IMR-90 (cell line): ENCODE measurements at regions not wholly inside any gene's neighbourhood (a gene's known extent, or its start where the extent isn't known, plus 50 kb on each side); places are given as distances from the start of the nearest gene placed in this dataset.

ENCODE experiments used
- ATAC-seq: fragments of 200-7000 bp; cut with Tn5 transposase; 2 replicates; pipeline ENCODE4 v1.9.1; 2020; ENCODE audit warnings: low read depth, mild to moderate bottlenecking, moderate library complexity
- BruUV-seq: library from RNA; stranded (reverse); fragments of 400-500 nt; replicated peaks from 2 replicates; lab custom pipeline; 2021; lab: Mats Ljungman, UMichigan
- CTCF ChIA-PET: fragments of 300-600 bp; formaldehyde crosslinking; extraction: SDS; loops from one replicate; lab custom pipeline; 2021; ENCODE audit warnings: antibody characterized with exemption; lab: Yijun Ruan, JAX
- POLR2A ChIA-PET: fragments of 300-600 bp; sonication (Branson Sonifier 250); formaldehyde crosslinking; loops from one replicate; lab custom pipeline; 2022; ENCODE audit warnings: antibody characterized with exemption; ENCODE audit not compliant: unreplicated experiment; lab: Charles Lee
- DNase-seq: peaks from one replicate; pipeline ENCODE4 v3.0.0; 2013
- H2AFZ ChIP-seq: replicated peaks from 2 replicates; pipeline ENCODE3; 2013; ENCODE audit warnings: low read length, mild to moderate bottlenecking; ENCODE audit not compliant: poor library complexity
- H2AK5ac ChIP-seq: 2 replicates; pipeline ENCODE4 v1.6.1; 2013; ENCODE audit warnings: low read depth, low read length, inconsistent platforms
- H2AK9ac ChIP-seq: replicated peaks from 2 replicates; pipeline ENCODE3; 2013; ENCODE audit warnings: mild to moderate bottlenecking, low read depth, low read length, moderate library complexity; ENCODE audit not compliant: poor library complexity
- H2BK120ac ChIP-seq: 2 replicates; pipeline ENCODE4 v1.6.1; 2013; ENCODE audit warnings: low read depth, low read length, inconsistent platforms
- H2BK15ac ChIP-seq: 3 replicates; pipeline ENCODE4 v1.6.1; 2013; ENCODE audit warnings: low read depth, low read length, inconsistent platforms
- H2BK20ac ChIP-seq: 2 replicates; pipeline ENCODE4 v1.6.1; 2013; ENCODE audit warnings: low read depth, mild to moderate bottlenecking, inconsistent platforms, low read length, moderate library complexity
- H2BK5ac ChIP-seq: 2 replicates; pipeline ENCODE4 v1.6.1; 2013; ENCODE audit warnings: mild to moderate bottlenecking, low read depth, low read length, inconsistent platforms; ENCODE audit not compliant: poor library complexity, severe bottlenecking
- H3K14ac ChIP-seq: replicated peaks from 2 replicates; pipeline ENCODE4 v1.6.1; 2013; ENCODE audit warnings: low read depth, low read length, inconsistent platforms
- H3K18ac ChIP-seq: 2 replicates; pipeline ENCODE4 v1.6.1; 2013; ENCODE audit warnings: low read depth, low read length, control low read depth
- H3K23ac ChIP-seq: 2 replicates; pipeline ENCODE4 v1.6.1; 2013; ENCODE audit warnings: low read depth, low read length, inconsistent platforms
- H3K27ac ChIP-seq: 2 replicates; pipeline ENCODE4 v1.5.1; 2013; ENCODE audit warnings: mild to moderate bottlenecking, control low read depth, low read length; ENCODE audit not compliant: insufficient read depth
- H3K27me3 ChIP-seq: 2 replicates; pipeline ENCODE4 v1.6.1; 2013; ENCODE audit warnings: low read length; ENCODE audit not compliant: control insufficient read depth, insufficient read depth
- H3K36me3 ChIP-seq: 2 replicates; pipeline ENCODE4 v1.6.1; 2013; ENCODE audit warnings: low read length, mixed read lengths; ENCODE audit not compliant: control insufficient read depth, insufficient read depth
- H3K4ac ChIP-seq: 2 replicates; pipeline ENCODE4 v1.6.1; 2013; ENCODE audit warnings: low read depth, low read length, inconsistent platforms
- H3K4me1 ChIP-seq: 2 replicates; pipeline ENCODE4 v1.6.1; 2013; ENCODE audit warnings: low read length, mixed read lengths; ENCODE audit not compliant: control insufficient read depth, insufficient read depth
- H3K4me2 ChIP-seq: 2 replicates; pipeline ENCODE4 v1.6.1; 2013; ENCODE audit warnings: low read depth, mild to moderate bottlenecking, control low read depth, low read length, moderate library complexity
- H3K4me3 ChIP-seq: 2 replicates; pipeline ENCODE4 v1.5.1; 2013; ENCODE audit warnings: low read depth, mild to moderate bottlenecking, control low read depth, low read length, moderate library complexity; ENCODE audit not compliant: insufficient read depth
- H3K56ac ChIP-seq: 2 replicates; pipeline ENCODE4 v1.6.1; 2013; ENCODE audit warnings: low read length, inconsistent platforms; ENCODE audit not compliant: insufficient read depth; ENCODE audit errors: extremely low read depth
- H3K79me1 ChIP-seq, 2 experiments: 2 replicates each; pipeline ENCODE4 v1.6.1; 2013; ENCODE audit warnings: low read length in 2 of 2, inconsistent platforms in 1 of 2, low read depth in 1 of 2
- H3K9ac ChIP-seq: 2 replicates; pipeline ENCODE4 v1.6.1; 2013; ENCODE audit warnings: low read depth, low read length, control low read depth
- H3K9me1 ChIP-seq: 2 replicates; pipeline ENCODE4 v1.6.1; 2013; ENCODE audit warnings: low read length, inconsistent platforms; ENCODE audit not compliant: insufficient read depth
- H3K9me3 ChIP-seq: 2 replicates; pipeline ENCODE4 v1.6.1; 2013; ENCODE audit warnings: low read length; ENCODE audit not compliant: control insufficient read depth, insufficient read depth
- H4K20me1 ChIP-seq: 2 replicates; pipeline ENCODE4 v1.6.1; 2013; ENCODE audit warnings: low read length, inconsistent platforms; ENCODE audit not compliant: insufficient read depth
- H4K5ac ChIP-seq: 2 replicates; pipeline ENCODE4 v1.6.1; 2013; ENCODE audit warnings: mild to moderate bottlenecking, low read depth, low read length, control low read depth
- H4K8ac ChIP-seq, 2 experiments: 2 replicates each; pipeline ENCODE4 v1.6.1; 2013; ENCODE audit warnings: low read depth in 2 of 2, low read length in 2 of 2, control low read depth in 1 of 2, inconsistent platforms in 1 of 2
- H4K91ac ChIP-seq: 2 replicates; pipeline ENCODE4 v1.6.1; 2013; ENCODE audit warnings: low read depth, low read length, inconsistent platforms; ENCODE audit not compliant: insufficient read depth
- BHLHE40 ChIP-seq: fragments of 150-350 bp; IDR thresholded peaks from 2 replicates; pipeline ENCODE4 v1.6.1; 2016; ENCODE audit warnings: mild to moderate bottlenecking, low read depth, low read length
- CEBPB ChIP-seq: IDR thresholded peaks from 2 replicates; pipeline ENCODE4 v1.6.1; 2012; ENCODE audit warnings: low read depth, low read length, improper control_type of control experiment
- CHD1 ChIP-seq: IDR thresholded peaks from 2 replicates; pipeline ENCODE4 v1.6.1; 2012; ENCODE audit warnings: low read depth, low read length, improper control_type of control experiment
- FOS ChIP-seq: fragments of 150-350 bp; IDR thresholded peaks from 2 replicates; pipeline ENCODE4 v1.6.1; 2016; ENCODE audit warnings: low read depth, low read length
- MAFK ChIP-seq: IDR thresholded peaks from 2 replicates; pipeline ENCODE4 v1.6.1; 2012; ENCODE audit warnings: low read depth, low read length, improper control_type of control experiment
- MAZ ChIP-seq: IDR thresholded peaks from 2 replicates; pipeline ENCODE4 v1.6.1; 2012; ENCODE audit warnings: low read depth, mild to moderate bottlenecking, low read length, improper control_type of control experiment, moderate library complexity, borderline replicate concordance
- MXI1 ChIP-seq: IDR thresholded peaks from 2 replicates; pipeline ENCODE4 v1.6.1; 2012; ENCODE audit warnings: low read depth, mild to moderate bottlenecking, low read length, moderate library complexity, borderline replicate concordance
- NFE2L2 ChIP-seq: fragments of 150-350 bp; IDR thresholded peaks from 2 replicates; pipeline ENCODE4 v1.6.1; 2016; ENCODE audit warnings: low read depth, mild to moderate bottlenecking, low read length
- POLR2A ChIP-seq: IDR thresholded peaks from 2 replicates; pipeline ENCODE4 v1.6.1; 2012; ENCODE audit warnings: mild to moderate bottlenecking, low read depth, low read length
- RAD21 ChIP-seq: IDR thresholded peaks from 2 replicates; pipeline ENCODE4 v1.6.1; 2012; ENCODE audit warnings: low read length, improper control_type of control experiment
- RCOR1 ChIP-seq: IDR thresholded peaks from 2 replicates; pipeline ENCODE4 v1.6.1; 2012; ENCODE audit warnings: mild to moderate bottlenecking, low read length, improper control_type of control experiment; ENCODE audit not compliant: insufficient replicate concordance
- RFX5 ChIP-seq: IDR thresholded peaks from 2 replicates; pipeline ENCODE4 v1.8.0; 2012; ENCODE audit warnings: low read depth, mild to moderate bottlenecking, low read length, moderate library complexity
- SMC3 ChIP-seq: fragments of 150-350 bp; IDR thresholded peaks from 2 replicates; pipeline ENCODE4 v1.6.1; 2016; ENCODE audit warnings: low read depth, mild to moderate bottlenecking, antibody characterized with exemption, low read length, moderate library complexity
- WGBS, 2 experiments: methylation state at CpG; one replicate each; pipeline versions ENCODE4 v1.1.5 to v1.1.7; 2013; ENCODE audit warnings: missing lambda C conversion rate in 2 of 2; ENCODE audit not compliant: insufficient read length in 1 of 2; ENCODE audit errors: extremely low coverage in 2 of 2; 5-methylcytosine and 5-hydroxymethylcytosine counted together
- dilution Hi-C: fragments of 300-500 bp; cut with HindIII; formaldehyde crosslinking; loops from one replicate; pipeline ENCODE4 v1.14.3; 2018; ENCODE audit warnings: low sequenced_read_pairs; ENCODE audit not compliant: unreplicated experiment
- in situ Hi-C: fragments of 300-500 bp; cut with MboI; formaldehyde crosslinking; loops from 3 replicates; pipeline ENCODE4 v1.14.3; 2019; ENCODE audit warnings: low sequenced_read_pairs, inconsistent platforms, mixed read lengths
- intact Hi-C: fragments of 100-400 bp; cut with micrococcal nuclease; formaldehyde crosslinking; loops from 2 replicates; pipeline ENCODE4 v1.10.0; 2022
- TF ChIP-seq, protein P1 (sequence below): conservative IDR thresholded peaks from 2 replicates; pipeline ENCODE4 v1.5.1; 2012; ENCODE audit warnings: mild to moderate bottlenecking, low read depth, low read length, improper control_type of control experiment
- TF ChIP-seq, protein P2 (sequence below): fragments of 150-350 bp; IDR thresholded peaks from 2 replicates; pipeline ENCODE4 v1.6.1; 2016; ENCODE audit warnings: low read depth, mild to moderate bottlenecking, low read length, moderate library complexity, borderline replicate concordance
- TF ChIP-seq, protein P3 (sequence below): fragments of 150-350 bp; IDR thresholded peaks from 2 replicates; pipeline ENCODE4 v1.6.1; 2017; ENCODE audit warnings: mild to moderate bottlenecking, antibody characterized with exemption, low read length, low read depth

DNA sequence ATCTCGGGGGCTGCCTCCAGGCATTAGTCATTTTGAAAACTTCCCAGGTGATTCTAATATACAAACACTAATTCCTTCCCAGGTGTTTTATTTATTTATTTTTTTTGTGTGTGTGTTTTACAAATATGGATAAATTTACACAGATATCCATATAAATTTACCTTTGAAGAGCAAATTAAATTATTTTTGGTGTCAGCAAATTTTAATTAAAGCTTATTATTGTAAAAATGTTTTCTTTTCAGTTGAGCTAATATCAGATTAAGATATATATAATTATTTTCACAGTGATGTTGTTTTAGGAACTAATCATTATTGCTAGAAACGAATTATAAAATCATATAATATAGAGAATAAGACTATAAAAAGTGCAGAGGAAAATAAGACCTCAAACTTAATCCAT, 62.0 kb upstream of the FREM3 start:
- no peak overlapping the region for H3K27ac ChIP-seq
- no peak overlapping the region for H2BK120ac ChIP-seq
- H3K36me3 ChIP-seq: no peaks in the 10 kb centered on the region
- H3K4me3 ChIP-seq: no peak overlapping the region
- no peaks in the 10 kb centered on the region for H3K27me3 ChIP-seq
- H4K20me1 ChIP-seq: no peaks in the 10 kb centered on the region
- H2BK5ac ChIP-seq: no peak overlapping the region
- H4K8ac ChIP-seq: no peak overlapping the region
- dilution Hi-C loops (no loop called here), intact Hi-C loops (no loop called here), in situ Hi-C loops (no loop called here)
- H3K9me3 ChIP-seq: no peaks in the 10 kb centered on the region
- H3K9me1 ChIP-seq: no peaks in the 10 kb centered on the region
- no peak overlapping the region for H2AK9ac ChIP-seq
- H4K91ac ChIP-seq: no peak overlapping the region
- H3K4me1 ChIP-seq: no peaks in the 10 kb centered on the region
- DNase-seq: no peak
- H3K9ac ChIP-seq: no peak overlapping the region
- no peak overlapping the region for H3K56ac ChIP-seq
- no peak overlapping the region for H2AK5ac ChIP-seq
- no peak overlapping the region for H3K4ac ChIP-seq
- no peaks in the 10 kb centered on the region for H3K79me1 ChIP-seq
- no peak overlapping the region for H3K14ac ChIP-seq
- no CpG with 5 or more reads among the region's 2 CpGs for WGBS, 2 experiments
- H2BK20ac ChIP-seq: no peak overlapping the region
- ChIA-PET CTCF (no interaction called here), POLR2A (no interaction called here)
- no peak overlapping the region for H2BK15ac ChIP-seq
- H3K18ac ChIP-seq: no peak overlapping the region
- BruUV-seq: no TSS peak
- TF ChIP-seq CEBPB: no peak
- no peak for TF ChIP-seq SMC3
- TF ChIP-seq MXI1: no peak
- TF ChIP-seq, protein P1, sequence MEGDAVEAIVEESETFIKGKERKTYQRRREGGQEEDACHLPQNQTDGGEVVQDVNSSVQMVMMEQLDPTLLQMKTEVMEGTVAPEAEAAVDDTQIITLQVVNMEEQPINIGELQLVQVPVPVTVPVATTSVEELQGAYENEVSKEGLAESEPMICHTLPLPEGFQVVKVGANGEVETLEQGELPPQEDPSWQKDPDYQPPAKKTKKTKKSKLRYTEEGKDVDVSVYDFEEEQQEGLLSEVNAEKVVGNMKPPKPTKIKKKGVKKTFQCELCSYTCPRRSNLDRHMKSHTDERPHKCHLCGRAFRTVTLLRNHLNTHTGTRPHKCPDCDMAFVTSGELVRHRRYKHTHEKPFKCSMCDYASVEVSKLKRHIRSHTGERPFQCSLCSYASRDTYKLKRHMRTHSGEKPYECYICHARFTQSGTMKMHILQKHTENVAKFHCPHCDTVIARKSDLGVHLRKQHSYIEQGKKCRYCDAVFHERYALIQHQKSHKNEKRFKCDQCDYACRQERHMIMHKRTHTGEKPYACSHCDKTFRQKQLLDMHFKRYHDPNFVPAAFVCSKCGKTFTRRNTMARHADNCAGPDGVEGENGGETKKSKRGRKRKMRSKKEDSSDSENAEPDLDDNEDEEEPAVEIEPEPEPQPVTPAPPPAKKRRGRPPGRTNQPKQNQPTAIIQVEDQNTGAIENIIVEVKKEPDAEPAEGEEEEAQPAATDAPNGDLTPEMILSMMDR: no peak
- TF ChIP-seq, protein P2, sequence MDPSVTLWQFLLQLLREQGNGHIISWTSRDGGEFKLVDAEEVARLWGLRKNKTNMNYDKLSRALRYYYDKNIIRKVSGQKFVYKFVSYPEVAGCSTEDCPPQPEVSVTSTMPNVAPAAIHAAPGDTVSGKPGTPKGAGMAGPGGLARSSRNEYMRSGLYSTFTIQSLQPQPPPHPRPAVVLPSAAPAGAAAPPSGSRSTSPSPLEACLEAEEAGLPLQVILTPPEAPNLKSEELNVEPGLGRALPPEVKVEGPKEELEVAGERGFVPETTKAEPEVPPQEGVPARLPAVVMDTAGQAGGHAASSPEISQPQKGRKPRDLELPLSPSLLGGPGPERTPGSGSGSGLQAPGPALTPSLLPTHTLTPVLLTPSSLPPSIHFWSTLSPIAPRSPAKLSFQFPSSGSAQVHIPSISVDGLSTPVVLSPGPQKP: no peak
- TF ChIP-seq MAZ: no peak
- TF ChIP-seq NFE2L2: no peak
- TF ChIP-seq CHD1: no peak
- TF ChIP-seq RFX5: no peak
- TF ChIP-seq MAFK: no peak
- TF ChIP-seq, protein P3, sequence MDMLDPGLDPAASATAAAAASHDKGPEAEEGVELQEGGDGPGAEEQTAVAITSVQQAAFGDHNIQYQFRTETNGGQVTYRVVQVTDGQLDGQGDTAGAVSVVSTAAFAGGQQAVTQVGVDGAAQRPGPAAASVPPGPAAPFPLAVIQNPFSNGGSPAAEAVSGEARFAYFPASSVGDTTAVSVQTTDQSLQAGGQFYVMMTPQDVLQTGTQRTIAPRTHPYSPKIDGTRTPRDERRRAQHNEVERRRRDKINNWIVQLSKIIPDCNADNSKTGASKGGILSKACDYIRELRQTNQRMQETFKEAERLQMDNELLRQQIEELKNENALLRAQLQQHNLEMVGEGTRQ: no peak
- no peak for TF ChIP-seq RAD21
- no peak for TF ChIP-seq FOS
- no peak for TF ChIP-seq RCOR1
- TF ChIP-seq BHLHE40: no peak
- no peak for TF ChIP-seq POLR2A
- ATAC-seq: no peak
- H3K4me2 ChIP-seq: no peak overlapping the region
- H2AFZ ChIP-seq: no peak overlapping the region
- no peak overlapping the region for H4K5ac ChIP-seq
- no peak overlapping the region for H3K23ac ChIP-seq
